SK-N-SH treated with all-trans-retinoic acid at 6 μM for 48 hours (cell line): ENCODE measurements at regions not wholly inside any gene's neighbourhood (a gene's known extent, or its start where the extent isn't known, plus 50 kb on each side); places are given as distances from the start of the nearest gene placed in this dataset.

Experiments
- ATAC-seq: fragments of 200-7000 bp; cut with Tn5 transposase; 3 replicates; pipeline ENCODE4 v1.9.1; 2020; ENCODE audit warnings: mild to moderate bottlenecking, moderate library complexity
- ARNTL ChIP-seq: fragments of 450-650 bp; formaldehyde crosslinking; IDR thresholded peaks from 2 replicates; pipeline ENCODE4 v1.5.0; 2020; ENCODE audit warnings: low read depth, mild to moderate bottlenecking, moderate library complexity, borderline replicate concordance
- BACH2 ChIP-seq: fragments of 250-450 bp; sonication (Bioruptor Pico); IDR thresholded peaks from 2 replicates; pipeline ENCODE4 v1.9.0; 2021; ENCODE audit warnings: mild to moderate bottlenecking, borderline replicate concordance
- CREB5 ChIP-seq: fragments of 250-450 bp; sonication (Bioruptor Pico); IDR thresholded peaks from 2 replicates; pipeline ENCODE4 v1.5.1; 2020; ENCODE audit warnings: low read depth, mild to moderate bottlenecking, moderate library complexity
- ESRRG ChIP-seq: fragments of 250-450 bp; sonication (Bioruptor Pico); IDR thresholded peaks from 2 replicates; pipeline ENCODE4 v1.6.1; 2021; ENCODE audit warnings: mild to moderate bottlenecking
- GLIS3 ChIP-seq: fragments of 250-450 bp; sonication (Bioruptor Pico); IDR thresholded peaks from 2 replicates; pipeline ENCODE4 v1.5.0; 2020; ENCODE audit warnings: mild to moderate bottlenecking, moderate library complexity
- ISL1 ChIP-seq: fragments of 250-450 bp; sonication (Bioruptor Pico); IDR thresholded peaks from 2 replicates; pipeline ENCODE4 v2.1.2; 2022; ENCODE audit warnings: mild to moderate bottlenecking, moderate library complexity
- OSR1 ChIP-seq: fragments of 250-450 bp; sonication (Bioruptor Pico); IDR thresholded peaks from 2 replicates; pipeline ENCODE4 v1.8.0; 2022; ENCODE audit warnings: moderate library complexity, mild to moderate bottlenecking, inconsistent platforms
- POU6F1 ChIP-seq: fragments of 250-450 bp; sonication (Bioruptor Pico); IDR thresholded peaks from 2 replicates; pipeline ENCODE4 v1.8.0; 2021; ENCODE audit warnings: low read depth, mild to moderate bottlenecking, moderate library complexity, borderline replicate concordance
- SNAI2 ChIP-seq: fragments of 250-450 bp; sonication (Bioruptor Pico); IDR thresholded peaks from 2 replicates; pipeline ENCODE4 v1.5.0; 2020; ENCODE audit warnings: mild to moderate bottlenecking, moderate library complexity
- TCF4 ChIP-seq: fragments of 250-450 bp; sonication (Bioruptor Pico); IDR thresholded peaks from 2 replicates; pipeline ENCODE4 v1.8.0; 2021; ENCODE audit warnings: mild to moderate bottlenecking, moderate library complexity, borderline replicate concordance
- TOX ChIP-seq: fragments of 250-450 bp; sonication (Bioruptor Pico); IDR thresholded peaks from 2 replicates; pipeline ENCODE4 v1.8.0; 2021; ENCODE audit warnings: mild to moderate bottlenecking, moderate library complexity, borderline replicate concordance
- ZC3H10 ChIP-seq: fragments of 250-450 bp; sonication (Bioruptor Pico); IDR thresholded peaks from 2 replicates; pipeline ENCODE4 v1.5.1; 2021; ENCODE audit warnings: mild to moderate bottlenecking, moderate library complexity
- ZFP3 ChIP-seq: fragments of 250-450 bp; sonication (Bioruptor Pico); IDR thresholded peaks from 2 replicates; pipeline ENCODE4 v1.5.0; 2020; ENCODE audit warnings: mild to moderate bottlenecking, moderate library complexity
- ZNF565 ChIP-seq: fragments of 450-650 bp; formaldehyde crosslinking; conservative IDR thresholded peaks from 2 replicates; pipeline ENCODE4 v1.5.0; 2020; ENCODE audit warnings: low read depth, mild to moderate bottlenecking, moderate library complexity
- ZNF70 ChIP-seq: fragments of 450-650 bp; formaldehyde crosslinking; IDR thresholded peaks from 2 replicates; pipeline ENCODE4 v1.5.0; 2020; ENCODE audit warnings: mild to moderate bottlenecking, moderate library complexity
- ZNF8 ChIP-seq: fragments of 450-650 bp; formaldehyde crosslinking; IDR thresholded peaks from 2 replicates; pipeline ENCODE4 v1.5.0; 2020; ENCODE audit warnings: mild to moderate bottlenecking, moderate library complexity
- TF ChIP-seq, protein P1 (sequence below): fragments of 250-450 bp; sonication (Bioruptor Pico); IDR thresholded peaks from 2 replicates; pipeline ENCODE4 v1.5.0; 2020; ENCODE audit warnings: mild to moderate bottlenecking, moderate library complexity
- TF ChIP-seq, protein P2 (sequence below): fragments of 250-450 bp; sonication (Bioruptor Pico); IDR thresholded peaks from 2 replicates; pipeline ENCODE4 v1.8.0; 2020; ENCODE audit warnings: mild to moderate bottlenecking, moderate library complexity, borderline replicate concordance

DNA sequence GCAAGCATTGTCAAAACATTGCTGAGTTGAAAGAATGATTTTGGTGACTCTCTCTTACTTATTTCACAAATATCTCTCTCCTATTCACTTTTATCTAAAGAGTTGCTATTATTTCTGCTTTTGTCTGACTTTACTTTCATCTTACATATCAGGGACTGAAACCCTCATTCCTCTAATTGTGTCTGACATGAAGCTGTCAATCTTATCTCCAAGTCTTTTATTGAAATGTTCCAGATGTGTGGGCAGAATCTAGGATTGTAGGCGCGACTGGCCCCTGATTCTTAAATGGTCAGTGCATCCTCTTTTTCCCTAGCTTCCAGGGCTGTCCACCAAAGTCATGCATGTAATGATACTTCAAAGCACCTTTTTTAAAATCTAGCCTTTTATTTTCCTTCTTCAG lies 174.6 kb downstream of the NDFIP2 start:
- TF ChIP-seq, protein P1, sequence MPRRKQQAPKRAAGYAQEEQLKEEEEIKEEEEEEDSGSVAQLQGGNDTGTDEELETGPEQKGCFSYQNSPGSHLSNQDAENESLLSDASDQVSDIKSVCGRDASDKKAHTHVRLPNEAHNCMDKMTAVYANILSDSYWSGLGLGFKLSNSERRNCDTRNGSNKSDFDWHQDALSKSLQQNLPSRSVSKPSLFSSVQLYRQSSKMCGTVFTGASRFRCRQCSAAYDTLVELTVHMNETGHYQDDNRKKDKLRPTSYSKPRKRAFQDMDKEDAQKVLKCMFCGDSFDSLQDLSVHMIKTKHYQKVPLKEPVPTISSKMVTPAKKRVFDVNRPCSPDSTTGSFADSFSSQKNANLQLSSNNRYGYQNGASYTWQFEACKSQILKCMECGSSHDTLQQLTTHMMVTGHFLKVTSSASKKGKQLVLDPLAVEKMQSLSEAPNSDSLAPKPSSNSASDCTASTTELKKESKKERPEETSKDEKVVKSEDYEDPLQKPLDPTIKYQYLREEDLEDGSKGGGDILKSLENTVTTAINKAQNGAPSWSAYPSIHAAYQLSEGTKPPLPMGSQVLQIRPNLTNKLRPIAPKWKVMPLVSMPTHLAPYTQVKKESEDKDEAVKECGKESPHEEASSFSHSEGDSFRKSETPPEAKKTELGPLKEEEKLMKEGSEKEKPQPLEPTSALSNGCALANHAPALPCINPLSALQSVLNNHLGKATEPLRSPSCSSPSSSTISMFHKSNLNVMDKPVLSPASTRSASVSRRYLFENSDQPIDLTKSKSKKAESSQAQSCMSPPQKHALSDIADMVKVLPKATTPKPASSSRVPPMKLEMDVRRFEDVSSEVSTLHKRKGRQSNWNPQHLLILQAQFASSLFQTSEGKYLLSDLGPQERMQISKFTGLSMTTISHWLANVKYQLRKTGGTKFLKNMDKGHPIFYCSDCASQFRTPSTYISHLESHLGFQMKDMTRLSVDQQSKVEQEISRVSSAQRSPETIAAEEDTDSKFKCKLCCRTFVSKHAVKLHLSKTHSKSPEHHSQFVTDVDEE (CRISPR knock-in tag) = 0 out of 2 replicates have a peak, but pooled peaks have one; percentile 48
- no peak for TF ChIP-seq ZNF70 (CRISPR knock-in tag)
- no peak for TF ChIP-seq GLIS3 (CRISPR knock-in tag)
- no peak for TF ChIP-seq ZFP3 (CRISPR knock-in tag)
- no peak for TF ChIP-seq BACH2 (CRISPR knock-in tag)
- TF ChIP-seq, protein P2, sequence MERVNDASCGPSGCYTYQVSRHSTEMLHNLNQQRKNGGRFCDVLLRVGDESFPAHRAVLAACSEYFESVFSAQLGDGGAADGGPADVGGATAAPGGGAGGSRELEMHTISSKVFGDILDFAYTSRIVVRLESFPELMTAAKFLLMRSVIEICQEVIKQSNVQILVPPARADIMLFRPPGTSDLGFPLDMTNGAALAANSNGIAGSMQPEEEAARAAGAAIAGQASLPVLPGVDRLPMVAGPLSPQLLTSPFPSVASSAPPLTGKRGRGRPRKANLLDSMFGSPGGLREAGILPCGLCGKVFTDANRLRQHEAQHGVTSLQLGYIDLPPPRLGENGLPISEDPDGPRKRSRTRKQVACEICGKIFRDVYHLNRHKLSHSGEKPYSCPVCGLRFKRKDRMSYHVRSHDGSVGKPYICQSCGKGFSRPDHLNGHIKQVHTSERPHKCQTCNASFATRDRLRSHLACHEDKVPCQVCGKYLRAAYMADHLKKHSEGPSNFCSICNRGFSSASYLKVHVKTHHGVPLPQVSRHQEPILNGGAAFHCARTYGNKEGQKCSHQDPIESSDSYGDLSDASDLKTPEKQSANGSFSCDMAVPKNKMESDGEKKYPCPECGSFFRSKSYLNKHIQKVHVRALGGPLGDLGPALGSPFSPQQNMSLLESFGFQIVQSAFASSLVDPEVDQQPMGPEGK (CRISPR knock-in tag) = no peak
- ATAC-seq = no peak

- ATAC-seq = no peak
- TF ChIP-seq ZNF70 (CRISPR knock-in tag) = no peak
- TF ChIP-seq ZNF565 (CRISPR knock-in tag) = no peak
- no peak for TF ChIP-seq ESRRG (CRISPR knock-in tag)
- TF ChIP-seq ZFP3 (CRISPR knock-in tag) = no peak
- TF ChIP-seq GLIS3 (CRISPR knock-in tag) = no peak
- TF ChIP-seq TCF4 (CRISPR knock-in tag) = no peak
- no peak for TF ChIP-seq SNAI2 (CRISPR knock-in tag)
- TF ChIP-seq, protein P1 (CRISPR knock-in tag) = no peak
- TF ChIP-seq ZNF8 (CRISPR knock-in tag) = no peak
- TF ChIP-seq TOX (CRISPR knock-in tag) = no peak
- TF ChIP-seq ARNTL (CRISPR knock-in tag) = no peak
- TF ChIP-seq, protein P2 (CRISPR knock-in tag) = no peak
- TF ChIP-seq POU6F1 (CRISPR knock-in tag) = no peak
- TF ChIP-seq ZC3H10 (CRISPR knock-in tag) = no peak
- no peak for TF ChIP-seq ISL1 (CRISPR knock-in tag)
- no peak for TF ChIP-seq OSR1 (CRISPR knock-in tag)
- TF ChIP-seq BACH2 (CRISPR knock-in tag) = no peak
Measured at GRCh38 chr13:79654520-79654919, 173.6 kb downstream of the NDFIP2 start.

GRCh38 chr13:79650688-79651087 lies 169.7 kb downstream of the NDFIP2 start:
- no peak for TF ChIP-seq ZNF565 (CRISPR knock-in tag)
- no peak for TF ChIP-seq CREB5 (CRISPR knock-in tag)
- TF ChIP-seq, all 23 proteins: peak for 0
- ATAC-seq = no peak
